ENCODE measurements at regions not wholly inside any gene's neighbourhood (a gene's known extent, or its start where the extent isn't known, plus 50 kb on each side); places are given as distances from the start of the nearest gene placed in this dataset.
"Not testable (repeated sequence)": the region's sequence is repeated elsewhere in the genome, so short reads cannot be mapped to it uniquely, and the experiment has no call there.

- H3K36me3 ChIP-seq (ENCODE audit: insufficient read depth, low read length) = no peaks in the 10 kb centered on the region
- H2AFZ ChIP-seq (ENCODE audit: low read length) = no peak overlapping the region
- H3K9me3 ChIP-seq (ENCODE audit: low read length) = no peaks in the 10 kb centered on the region
- no peak for DNase-seq
- no peak overlapping the region for H3K9ac ChIP-seq (ENCODE audit: low read length)
- H3K4me2 ChIP-seq (ENCODE audit: low read depth, low read length, poor library complexity, severe bottlenecking) = no peak overlapping the region
- no peak overlapping the region for H3K27ac ChIP-seq (ENCODE audit: low read length)
- H3K4me1 ChIP-seq (ENCODE audit: low read length) = no peaks in the 10 kb centered on the region
- H3K27me3 ChIP-seq (ENCODE audit: low read length) = no peaks in the 10 kb centered on the region
- no peak overlapping the region for H3K4me3 ChIP-seq (ENCODE audit: low read length)
- no peaks in the 10 kb centered on the region for H3K79me2 ChIP-seq (ENCODE audit: low read length)
- no peaks in the 10 kb centered on the region for H3K9me2 ChIP-seq (replicated peaks; ENCODE audit: insufficient read depth, low read length)
- no peaks in the 10 kb centered on the region for H4K20me1 ChIP-seq (ENCODE audit: insufficient read depth, low read depth, low read length)
Observed at GRCh38 chr4:181085557-181085956, 1157.6 kb upstream of the TENM3 start.

- Histone ChIP-seq H3K9me3 (ENCODE audit: low read length) (no peaks in the 10 kb centered on the region), H3K9ac (ENCODE audit: low read length) (no peak overlapping the region), H3K4me1 (ENCODE audit: low read length) (no peaks in the 10 kb centered on the region)
Observed at GRCh38 chr4:181105487-181105886, 1137.7 kb upstream of the TENM3 start.

GRCh38 chr4:181106398-181106797 lies 1136.8 kb upstream of the TENM3 start:
- H3K9ac ChIP-seq (ENCODE audit: low read length) = no peak overlapping the region
- H4K20me1 ChIP-seq (ENCODE audit: insufficient read depth, low read depth, low read length) = no peaks in the 10 kb centered on the region
- no peak overlapping the region for H3K27ac ChIP-seq (ENCODE audit: low read length)
- H2AFZ ChIP-seq (ENCODE audit: low read length) = no peak overlapping the region
- no peaks in the 10 kb centered on the region for H3K9me2 ChIP-seq (replicated peaks; ENCODE audit: insufficient read depth, low read length)
- DNase-seq = no peak
- H3K4me1 ChIP-seq (ENCODE audit: low read length) = no peaks in the 10 kb centered on the region
- H3K79me2 ChIP-seq (ENCODE audit: low read length) = no peaks in the 10 kb centered on the region
- H3K9me3 ChIP-seq (ENCODE audit: low read length) = no peaks in the 10 kb centered on the region
- H3K36me3 ChIP-seq (ENCODE audit: insufficient read depth, low read length) = no peaks in the 10 kb centered on the region
- H3K4me3 ChIP-seq (ENCODE audit: low read length) = no peak overlapping the region
- H3K4me2 ChIP-seq (ENCODE audit: low read depth, low read length, poor library complexity, severe bottlenecking) = no peak overlapping the region
- no peaks in the 10 kb centered on the region for H3K27me3 ChIP-seq (ENCODE audit: low read length)

More at GRCh38 chr4:181105487-181105886, 1137.7 kb upstream of the TENM3 start:
- Histone ChIP-seq H3K79me2 (ENCODE audit: low read length) (no peaks in the 10 kb centered on the region), H3K27ac (ENCODE audit: low read length) (no peak overlapping the region), H3K36me3 (ENCODE audit: insufficient read depth, low read length) (no peaks in the 10 kb centered on the region), H4K20me1 (ENCODE audit: insufficient read depth, low read depth, low read length) (no peaks in the 10 kb centered on the region), H3K27me3 (ENCODE audit: low read length) (no peaks in the 10 kb centered on the region), H3K9me2 (replicated peaks; ENCODE audit: insufficient read depth, low read length) (no peaks in the 10 kb centered on the region), H3K4me2 (ENCODE audit: low read depth, low read length, poor library complexity, severe bottlenecking) (no peak overlapping the region), H2AFZ (ENCODE audit: low read length) (no peak overlapping the region), H3K4me3 (ENCODE audit: low read length) (no peak overlapping the region)
- DNase-seq = no peak

- Histone ChIP-seq H3K4me3 (ENCODE audit: low read length) (no peak overlapping the region), H3K79me2 (ENCODE audit: low read length) (no peaks in the 10 kb centered on the region), H3K36me3 (ENCODE audit: insufficient read depth, low read length) (no peaks in the 10 kb centered on the region), H3K9me2 (replicated peaks; ENCODE audit: insufficient read depth, low read length) (no peaks in the 10 kb centered on the region), H3K4me1 (ENCODE audit: low read length) (no peaks in the 10 kb centered on the region), H3K9ac (ENCODE audit: low read length) (no peak overlapping the region), H3K27ac (ENCODE audit: low read length) (no peak overlapping the region), H2AFZ (ENCODE audit: low read length) (no peak overlapping the region), H3K9me3 (ENCODE audit: low read length) (no peaks in the 10 kb centered on the region), H3K27me3 (ENCODE audit: low read length) (no peaks in the 10 kb centered on the region), H3K4me2 (ENCODE audit: low read depth, low read length, poor library complexity, severe bottlenecking) (no peak overlapping the region), H4K20me1 (ENCODE audit: insufficient read depth, low read depth, low read length) (no peaks in the 10 kb centered on the region)
- no peak for DNase-seq
Observed at GRCh38 chr4:181108237-181108636, 1135.0 kb upstream of the TENM3 start.

- H3K27me3 ChIP-seq (ENCODE audit: low read length) = no peaks in the 10 kb centered on the region
- no peak overlapping the region for H3K4me3 ChIP-seq (ENCODE audit: low read length)
- H3K36me3 ChIP-seq (ENCODE audit: insufficient read depth, low read length) = no peaks in the 10 kb centered on the region
- H3K9me3 ChIP-seq (ENCODE audit: low read length) = no peaks in the 10 kb centered on the region
- H3K4me1 ChIP-seq (ENCODE audit: low read length) = no peaks in the 10 kb centered on the region
- H4K20me1 ChIP-seq (ENCODE audit: insufficient read depth, low read depth, low read length) = no peaks in the 10 kb centered on the region
- no peaks in the 10 kb centered on the region for H3K79me2 ChIP-seq (ENCODE audit: low read length)
- no peak overlapping the region for H3K27ac ChIP-seq (ENCODE audit: low read length)
- no peak overlapping the region for H2AFZ ChIP-seq (ENCODE audit: low read length)
- DNase-seq = no peak
- H3K4me2 ChIP-seq (ENCODE audit: low read depth, low read length, poor library complexity, severe bottlenecking) = no peak overlapping the region
- H3K9ac ChIP-seq (ENCODE audit: low read length) = no peak overlapping the region
- H3K9me2 ChIP-seq (replicated peaks; ENCODE audit: insufficient read depth, low read length) = no peaks in the 10 kb centered on the region
Observed at GRCh38 chr4:181119186-181119585, 1124.0 kb upstream of the TENM3 start.

GRCh38 chr4:181121733-181122132 lies 1121.5 kb upstream of the TENM3 start:
- H3K9ac ChIP-seq (ENCODE audit: low read length) = no peak overlapping the region
- H3K4me3 ChIP-seq (ENCODE audit: low read length) = no peak overlapping the region
- no peaks in the 10 kb centered on the region for H3K27me3 ChIP-seq (ENCODE audit: low read length)
- H3K4me1 ChIP-seq (ENCODE audit: low read length) = no peaks in the 10 kb centered on the region
- no peak for DNase-seq
- H2AFZ ChIP-seq (ENCODE audit: low read length) = no peak overlapping the region
- no peak overlapping the region for H3K27ac ChIP-seq (ENCODE audit: low read length)
- no peaks in the 10 kb centered on the region for H4K20me1 ChIP-seq (ENCODE audit: insufficient read depth, low read depth, low read length)
- no peaks in the 10 kb centered on the region for H3K9me2 ChIP-seq (replicated peaks; ENCODE audit: insufficient read depth, low read length)
- H3K4me2 ChIP-seq (ENCODE audit: low read depth, low read length, poor library complexity, severe bottlenecking) = no peak overlapping the region
- no peaks in the 10 kb centered on the region for H3K36me3 ChIP-seq (ENCODE audit: insufficient read depth, low read length)
- H3K9me3 ChIP-seq (ENCODE audit: low read length) = no peaks in the 10 kb centered on the region
- H3K79me2 ChIP-seq (ENCODE audit: low read length) = no peaks in the 10 kb centered on the region

- Histone ChIP-seq H3K79me2 (ENCODE audit: low read length) (no peaks in the 10 kb centered on the region), H3K9me2 (replicated peaks; ENCODE audit: insufficient read depth, low read length) (no peaks in the 10 kb centered on the region), H3K36me3 (ENCODE audit: insufficient read depth, low read length) (no peaks in the 10 kb centered on the region), H3K4me3 (ENCODE audit: low read length) (no peak overlapping the region), H3K4me1 (ENCODE audit: low read length) (no peaks in the 10 kb centered on the region), H3K4me2 (ENCODE audit: low read depth, low read length, poor library complexity, severe bottlenecking) (no peak overlapping the region), H3K9ac (ENCODE audit: low read length) (no peak overlapping the region), H2AFZ (ENCODE audit: low read length) (no peak overlapping the region), H4K20me1 (ENCODE audit: insufficient read depth, low read depth, low read length) (no peaks in the 10 kb centered on the region), H3K27me3 (ENCODE audit: low read length) (no peaks in the 10 kb centered on the region), H3K27ac (ENCODE audit: low read length) (no peak overlapping the region), H3K9me3 (ENCODE audit: low read length) (no peaks in the 10 kb centered on the region)
- DNase-seq = no peak
Observed at GRCh38 chr4:181127171-181127570, 1116.0 kb upstream of the TENM3 start.

GRCh38 chr4:181130317-181130716 lies 1112.9 kb upstream of the TENM3 start:
- not testable (repeated sequence) for DNase-seq; H3K79me2 ChIP-seq (ENCODE audit: low read length); H4K20me1 ChIP-seq (ENCODE audit: insufficient read depth, low read depth, low read length); H3K36me3 ChIP-seq (ENCODE audit: insufficient read depth, low read length); H3K9me2 ChIP-seq (replicated peaks; ENCODE audit: insufficient read depth, low read length); H2AFZ ChIP-seq (ENCODE audit: low read length); H3K4me3 ChIP-seq (ENCODE audit: low read length); H3K9me3 ChIP-seq (ENCODE audit: low read length); H3K27me3 ChIP-seq (ENCODE audit: low read length); H3K9ac ChIP-seq (ENCODE audit: low read length); H3K27ac ChIP-seq (ENCODE audit: low read length); H3K4me2 ChIP-seq (ENCODE audit: low read depth, low read length, poor library complexity, severe bottlenecking); H3K4me1 ChIP-seq (ENCODE audit: low read length)

GRCh38 chr4:181137351-181137750 lies 1105.9 kb upstream of the TENM3 start:
- Histone ChIP-seq H3K4me3 (ENCODE audit: low read length) (no peak overlapping the region), H3K27ac (ENCODE audit: low read length) (no peak overlapping the region), H3K4me1 (ENCODE audit: low read length) (no peaks in the 10 kb centered on the region), H3K27me3 (ENCODE audit: low read length) (no peaks in the 10 kb centered on the region), H3K36me3 (ENCODE audit: insufficient read depth, low read length) (no peaks in the 10 kb centered on the region), H4K20me1 (ENCODE audit: insufficient read depth, low read depth, low read length) (no peaks in the 10 kb centered on the region), H3K9me2 (replicated peaks; ENCODE audit: insufficient read depth, low read length) (no peaks in the 10 kb centered on the region), H3K79me2 (ENCODE audit: low read length) (no peaks in the 10 kb centered on the region), H3K9ac (ENCODE audit: low read length) (no peak overlapping the region), H3K9me3 (ENCODE audit: low read length) (no peaks in the 10 kb centered on the region), H2AFZ (ENCODE audit: low read length) (no peak overlapping the region), H3K4me2 (ENCODE audit: low read depth, low read length, poor library complexity, severe bottlenecking) (no peak overlapping the region)
- no peak for DNase-seq
